ENCODE measurements at regions not wholly inside any gene's neighbourhood (a gene's known extent, or its start where the extent isn't known, plus 50 kb on each side); places are given as distances from the start of the nearest gene placed in this dataset.

- no peak for TF ChIP-seq POLR2A (IDR thresholded peaks at IDR 0.05)
- no peak for TF ChIP-seq CTCF (IDR thresholded peaks at IDR 0.05 in 4 of 5, conservative IDR thresholded peaks at IDR 0.05 in 1 of 5)
These were observed 70.1 kb downstream of the SPRING1 start for GRCh38 chr12:116667752-116668151.
